H1 (cell line): ENCODE measurements at regions not wholly inside any gene's neighbourhood (a gene's known extent, or its start where the extent isn't known, plus 50 kb on each side); places are given as distances from the start of the nearest gene placed in this dataset.
A peak's percentile ranks its signal among the peaks of the same experiment; 100 is the strongest.

Experiments
- CTCF ChIA-PET: fragments of 300-600 bp; sonication (Branson Sonifier 250); formaldehyde crosslinking; loops from one replicate; lab custom pipeline; 2021; ENCODE audit not compliant: partially characterized antibody; lab: Charles Lee
- POLR2A ChIA-PET: fragments of 300-600 bp; sonication (Branson Sonifier 250); formaldehyde crosslinking; loops from one replicate; lab custom pipeline; 2021; ENCODE audit warnings: inconsistent platforms; ENCODE audit not compliant: partially characterized antibody; lab: Charles Lee
- DNase-seq, 2 experiments: peaks; one replicate each; pipeline versions ENCODE4 v3.0.0 to v3.0.0-alpha.2; 2010 to 2022; ENCODE audit warnings: low spot score in 2 of 2, low read depth in 1 of 2, mixed read lengths in 1 of 2
- FAIRE-seq: peaks from 2 replicates; lab custom pipeline; 2011; peaks lifted over from hg19 to GRCh38; lab: Jason Lieb, UNC
- H2AFZ ChIP-seq: 2 replicates; pipeline ENCODE4 v1.8.1; 2012; ENCODE audit warnings: low read length, inconsistent platforms
- H2AK5ac ChIP-seq: 2 replicates; pipeline ENCODE4 v1.6.1; 2013; ENCODE audit warnings: low read depth, low read length
- H2BK120ac ChIP-seq: replicated peaks from 2 replicates; pipeline ENCODE3; 2013; ENCODE audit warnings: low read depth, low read length, inconsistent platforms
- H2BK12ac ChIP-seq: 2 replicates; pipeline ENCODE4 v1.6.1; 2013; ENCODE audit warnings: low read depth, low read length
- H2BK15ac ChIP-seq: 2 replicates; pipeline ENCODE4 v1.6.1; 2013; ENCODE audit warnings: low read length
- H2BK20ac ChIP-seq: 2 replicates; pipeline ENCODE4 v1.6.1; 2013; ENCODE audit warnings: low read length
- H2BK5ac ChIP-seq: 2 replicates; pipeline ENCODE4 v1.6.1; 2013; ENCODE audit warnings: low read depth, low read length
- H3K14ac ChIP-seq: 2 replicates; pipeline ENCODE4 v1.6.1; 2013; ENCODE audit warnings: inconsistent platforms; ENCODE audit not compliant: insufficient read length
- H3K18ac ChIP-seq: 2 replicates; pipeline ENCODE4 v1.6.1; 2013; ENCODE audit warnings: low read length; ENCODE audit errors: extremely low read depth
- H3K23ac ChIP-seq: 2 replicates; pipeline ENCODE4 v1.6.1; 2013; ENCODE audit warnings: inconsistent platforms; ENCODE audit not compliant: insufficient read length
- H3K23me2 ChIP-seq: 2 replicates; pipeline ENCODE4 v1.6.1; 2013; ENCODE audit warnings: low read depth, low read length
- H3K27ac ChIP-seq: 2 replicates; pipeline ENCODE4 v1.6.1; 2011; ENCODE audit warnings: low read depth, low read length, inconsistent platforms
- H3K27me3 ChIP-seq, 4 experiments: replicated peaks in 1 of 4; 1 replicate in 1 of 4; 2 replicates in 3 of 4; pipeline versions ENCODE4 v1.6.1 to v1.8.1; 2011 to 2013; ENCODE audit warnings: low read length in 3 of 4, mild to moderate bottlenecking in 3 of 4, inconsistent platforms in 2 of 4, mixed read lengths in 2 of 4, moderate library complexity in 1 of 4; ENCODE audit not compliant: control insufficient read depth in 3 of 4, insufficient read depth in 3 of 4; ENCODE audit errors: extremely low read depth in 1 of 4
- H3K36me3 ChIP-seq, 4 experiments: 2 replicates each; pipeline versions ENCODE4 v1.6.1 to v1.8.1; 2011 to 2013; ENCODE audit warnings: mild to moderate bottlenecking in 4 of 4, low read length in 3 of 4, moderate library complexity in 2 of 4, control low read depth in 1 of 4, inconsistent platforms in 1 of 4; ENCODE audit not compliant: insufficient read depth in 4 of 4, control insufficient read depth in 2 of 4
- H3K4ac ChIP-seq: replicated peaks from 2 replicates; pipeline ENCODE3; 2013; ENCODE audit warnings: low read length, low read depth, mixed read lengths, inconsistent platforms; ENCODE audit not compliant: insufficient read length
- H3K4me1 ChIP-seq, 4 experiments: replicated peaks in 1 of 4; 1 replicate in 1 of 4; 2 replicates in 3 of 4; pipeline versions ENCODE4 v1.6.1 to v1.8.1; 2011 to 2013; ENCODE audit warnings: low read length in 3 of 4, inconsistent platforms in 2 of 4, mixed read lengths in 1 of 4; ENCODE audit not compliant: insufficient read depth in 4 of 4, control insufficient read depth in 3 of 4
- H3K4me2 ChIP-seq, 2 experiments: 2 replicates each; pipeline versions ENCODE4 v1.6.1 to v1.8.1; 2011 to 2013; ENCODE audit warnings: low read depth in 2 of 2, low read length in 2 of 2, control low read depth in 1 of 2, inconsistent platforms in 1 of 2, mild to moderate bottlenecking in 1 of 2; ENCODE audit not compliant: insufficient read depth in 1 of 2
- H3K4me3 ChIP-seq, 4 experiments: fragments of 200-600, 300-600 bp in 1 of 4; sonication (generic), shearing (Covaris generic), sonication (Bioruptor Twin) in 1 of 4; 2 replicates each; pipeline versions ENCODE4 v1.5.1 to v1.8.1; 2011 to 2016; ENCODE audit warnings: low read length in 4 of 4, low read depth in 3 of 4, control low read depth in 2 of 4, inconsistent platforms in 2 of 4, mild to moderate bottlenecking in 2 of 4, mixed read lengths in 1 of 4, moderate library complexity in 1 of 4; ENCODE audit not compliant: insufficient read depth in 2 of 4; ENCODE audit errors: extremely low read depth in 1 of 4
- H3K56ac ChIP-seq: replicated peaks from 2 replicates; pipeline ENCODE3; 2013; ENCODE audit warnings: low read depth, mild to moderate bottlenecking, mixed read lengths, low read length, inconsistent platforms; ENCODE audit not compliant: insufficient read length
- H3K79me1 ChIP-seq: 2 replicates; pipeline ENCODE4 v1.6.1; 2013; ENCODE audit warnings: low read depth, low read length, control low read depth
- H3K79me2 ChIP-seq, 2 experiments: 2 replicates each; pipeline versions ENCODE4 v1.6.1 to v1.8.1; 2012 to 2013; ENCODE audit warnings: low read length in 2 of 2, mild to moderate bottlenecking in 2 of 2, inconsistent platforms in 1 of 2; ENCODE audit not compliant: insufficient read depth in 2 of 2, control insufficient read depth in 1 of 2
- H3K9ac ChIP-seq, 4 experiments: replicated peaks in 1 of 4; 1 replicate in 1 of 4; 2 replicates in 3 of 4; pipeline versions ENCODE4 v1.6.1 to v1.8.1; 2011 to 2013; ENCODE audit warnings: low read depth in 3 of 4, low read length in 3 of 4, control low read depth in 2 of 4, mild to moderate bottlenecking in 2 of 4, moderate library complexity in 2 of 4, inconsistent platforms in 1 of 4; ENCODE audit errors: extremely low read depth in 1 of 4
- H3K9me3 ChIP-seq, 2 experiments: 2 replicates each; pipeline versions ENCODE4 v1.6.1 to v1.8.1; 2012 to 2013; ENCODE audit warnings: mild to moderate bottlenecking in 2 of 2, moderate library complexity in 2 of 2, control low read depth in 1 of 2, inconsistent platforms in 1 of 2, low read depth in 1 of 2, low read length in 1 of 2, mixed read lengths in 1 of 2; ENCODE audit not compliant: insufficient read depth in 2 of 2
- H4K20me1 ChIP-seq, 2 experiments: replicated peaks in 1 of 2; 2 replicates each; pipeline versions ENCODE3 to v1.8.1; 2011 to 2013; ENCODE audit warnings: inconsistent platforms in 2 of 2, low read length in 2 of 2, mild to moderate bottlenecking in 1 of 2; ENCODE audit not compliant: insufficient read depth in 2 of 2, control insufficient read depth in 1 of 2
- H4K5ac ChIP-seq: 2 replicates; pipeline ENCODE4 v1.6.1; 2013; ENCODE audit warnings: low read length, low read depth, mixed read lengths, inconsistent platforms; ENCODE audit not compliant: insufficient read length
- H4K8ac ChIP-seq: 2 replicates; pipeline ENCODE4 v1.8.0; 2013; ENCODE audit warnings: mild to moderate bottlenecking, moderate library complexity, low read length, inconsistent platforms; ENCODE audit not compliant: insufficient read depth; ENCODE audit errors: extremely low read depth
- H4K91ac ChIP-seq: replicated peaks from 2 replicates; pipeline ENCODE3; 2013; ENCODE audit warnings: low read length, mixed read lengths, inconsistent platforms; ENCODE audit not compliant: insufficient read length
- CBX5 ChIP-seq: fragments of 300-800, 300-1000 bp; sonication (generic); IDR thresholded peaks from 2 replicates; pipeline ENCODE4 v1.7.1; 2016; ENCODE audit warnings: antibody characterized with exemption, low read length, low read depth
- CHD2 ChIP-seq: IDR thresholded peaks from 2 replicates; pipeline ENCODE4 v1.6.1; 2012; ENCODE audit warnings: low read length, improper control_type of control experiment
- CREB1 ChIP-seq: IDR thresholded peaks from 2 replicates; pipeline ENCODE4 v1.6.1; 2012; ENCODE audit warnings: inconsistent platforms
- HDAC6 ChIP-seq: IDR thresholded peaks from one replicate; pipeline ENCODE4 v1.7.1; 2012; ENCODE audit warnings: low read depth, mild to moderate bottlenecking, inconsistent platforms, low read length, moderate library complexity
- KDM1A ChIP-seq: fragments of 200-600, 300-600 bp; sonication (generic); IDR thresholded peaks from 2 replicates; pipeline ENCODE4 v1.7.1; 2016; ENCODE audit warnings: mild to moderate bottlenecking, low read length, borderline replicate concordance
- NRF1 ChIP-seq: IDR thresholded peaks from 2 replicates; pipeline ENCODE4 v1.6.1; 2011; ENCODE audit warnings: mild to moderate bottlenecking, low read depth, low read length, improper control_type of control experiment
- RBBP5 ChIP-seq: IDR thresholded peaks from 2 replicates; pipeline ENCODE4 v1.7.1; 2012; ENCODE audit warnings: low read depth, mild to moderate bottlenecking, inconsistent platforms, low read length, moderate library complexity, borderline replicate concordance
- WGBS, 2 experiments: shearing (Covaris generic) in 1 of 2; methylation state at CpG; one replicate each; pipeline versions ENCODE4 v1.1.6 to v1.1.7; 2013 to 2015; ENCODE audit warnings: low lambda C conversion rate in 2 of 2, mixed read lengths in 2 of 2, inconsistent platforms in 1 of 2, low coverage in 1 of 2, missing lambda C conversion rate in 1 of 2; ENCODE audit not compliant: insufficient replicate concordance in 2 of 2, insufficient coverage in 1 of 2, insufficient read length in 1 of 2; ENCODE audit errors: extremely low coverage in 1 of 2, missing lambda C conversion rate in 1 of 2; 5-methylcytosine and 5-hydroxymethylcytosine counted together

- Histone ChIP-seq H3K27me3 (no peaks in the 10 kb centered on the region), H2BK5ac (peak overlapping the region; percentile 57; the same call in 1 of the 2 replicates), H3K4ac (no peak overlapping the region), H2AFZ (no peak overlapping the region), H2BK15ac (no peak overlapping the region), H4K5ac (no peak overlapping the region), H3K23ac (no peak overlapping the region), H3K27ac (no peak overlapping the region), H4K20me1 (no peaks in the 10 kb centered on the region), H3K23me2 (no peaks in the 10 kb centered on the region), H2BK20ac (0 out of 2 replicates have a peak overlapping the region, but pooled peaks have one; percentile 40), H3K79me1 (no peaks in the 10 kb centered on the region), H3K4me2 (no peak overlapping the region), H2AK5ac (no peak overlapping the region), H2BK120ac (no peak overlapping the region), H3K4me3 (no peak overlapping the region), H3K14ac (no peak overlapping the region), H3K18ac (no peak overlapping the region), H3K79me2 (no peaks in the 10 kb centered on the region), H3K36me3 (no peaks in the 10 kb centered on the region), H3K9ac (no peak overlapping the region), H4K91ac (no peak overlapping the region), H3K4me1 (0 out of 7 replicates have a peak, but pooled peaks cover 0 to 2% (median 0%) of the 10 kb centered on the region in 4 experiments), H3K56ac (no peak overlapping the region), H4K8ac (no peak overlapping the region), H2BK12ac (0 out of 2 replicates have a peak overlapping the region, but pooled peaks have one; percentile 45), H3K9me3 (no peaks in the 10 kb centered on the region)
- ChIA-PET CTCF (no interaction called here), POLR2A (no interaction called here)
- WGBS, 2 experiments: 100% methylated on average over 2 of the region's 2 CpGs; no CpG with 5 or more reads in 1 of the 2 experiments
- DNase-seq: no peak
- FAIRE-seq: no peak
- TF ChIP-seq HDAC6: no peak
- TF ChIP-seq CHD2: no peak
- no peak for TF ChIP-seq CREB1
- TF ChIP-seq RBBP5: no peak
- no peak for TF ChIP-seq NRF1
- no peak for TF ChIP-seq KDM1A
- TF ChIP-seq CBX5: no peak
Measured at GRCh38 chr6:105592329-105592728, 189.4 kb upstream of the PREP start.
